SK-N-SH treated with all-trans-retinoic acid at 6 μM for 48 hours (cell line): ENCODE measurements at regions not wholly inside any gene's neighbourhood (a gene's known extent, or its start where the extent isn't known, plus 50 kb on each side); places are given as distances from the start of the nearest gene placed in this dataset.
A peak's percentile ranks its signal among the peaks of the same experiment; 100 is the strongest.
"Not testable (repeated sequence)": the region's sequence is repeated elsewhere in the genome, so short reads cannot be mapped to it uniquely, and the experiment has no call there.

Experiments
- ATAC-seq: fragments of 200-7000 bp; cut with Tn5 transposase; 3 replicates; pipeline ENCODE4 v1.9.1; 2020; ENCODE audit warnings: mild to moderate bottlenecking, moderate library complexity
- ARNTL ChIP-seq: fragments of 450-650 bp; formaldehyde crosslinking; IDR thresholded peaks from 2 replicates; pipeline ENCODE4 v1.5.0; 2020; ENCODE audit warnings: low read depth, mild to moderate bottlenecking, moderate library complexity, borderline replicate concordance
- BACH2 ChIP-seq: fragments of 250-450 bp; sonication (Bioruptor Pico); IDR thresholded peaks from 2 replicates; pipeline ENCODE4 v1.9.0; 2021; ENCODE audit warnings: mild to moderate bottlenecking, borderline replicate concordance
- CSDC2 ChIP-seq: fragments of 250-450 bp; sonication (Bioruptor Pico); IDR thresholded peaks from 2 replicates; pipeline ENCODE4 v1.5.0; 2020; ENCODE audit warnings: mild to moderate bottlenecking, moderate library complexity
- CSRNP3 ChIP-seq: fragments of 250-450 bp; sonication (Bioruptor Pico); IDR thresholded peaks from 2 replicates; pipeline ENCODE4 v1.5.1; 2021; ENCODE audit warnings: mild to moderate bottlenecking, moderate library complexity
- ESRRG ChIP-seq: fragments of 250-450 bp; sonication (Bioruptor Pico); IDR thresholded peaks from 2 replicates; pipeline ENCODE4 v1.6.1; 2021; ENCODE audit warnings: mild to moderate bottlenecking
- GLIS3 ChIP-seq: fragments of 250-450 bp; sonication (Bioruptor Pico); IDR thresholded peaks from 2 replicates; pipeline ENCODE4 v1.5.0; 2020; ENCODE audit warnings: mild to moderate bottlenecking, moderate library complexity
- ISL1 ChIP-seq: fragments of 250-450 bp; sonication (Bioruptor Pico); IDR thresholded peaks from 2 replicates; pipeline ENCODE4 v2.1.2; 2022; ENCODE audit warnings: mild to moderate bottlenecking, moderate library complexity
- OSR1 ChIP-seq: fragments of 250-450 bp; sonication (Bioruptor Pico); IDR thresholded peaks from 2 replicates; pipeline ENCODE4 v1.8.0; 2022; ENCODE audit warnings: moderate library complexity, mild to moderate bottlenecking, inconsistent platforms
- PATZ1 ChIP-seq: fragments of 250-450 bp; sonication (Bioruptor Pico); IDR thresholded peaks from 2 replicates; pipeline ENCODE4 v1.8.0; 2020; ENCODE audit warnings: mild to moderate bottlenecking, moderate library complexity, borderline replicate concordance
- POU6F1 ChIP-seq: fragments of 250-450 bp; sonication (Bioruptor Pico); IDR thresholded peaks from 2 replicates; pipeline ENCODE4 v1.8.0; 2021; ENCODE audit warnings: low read depth, mild to moderate bottlenecking, moderate library complexity, borderline replicate concordance
- PPARA ChIP-seq: fragments of 250-450 bp; sonication (Bioruptor Pico); IDR thresholded peaks from 2 replicates; pipeline ENCODE4 v1.5.0; 2020; ENCODE audit warnings: mild to moderate bottlenecking, borderline replicate concordance
- RARB ChIP-seq: fragments of 250-450 bp; sonication (Bioruptor Pico); IDR thresholded peaks from 2 replicates; pipeline ENCODE4 v1.8.0; 2021; ENCODE audit warnings: mild to moderate bottlenecking, moderate library complexity
- SNAI2 ChIP-seq: fragments of 250-450 bp; sonication (Bioruptor Pico); IDR thresholded peaks from 2 replicates; pipeline ENCODE4 v1.5.0; 2020; ENCODE audit warnings: mild to moderate bottlenecking, moderate library complexity
- TCF4 ChIP-seq: fragments of 250-450 bp; sonication (Bioruptor Pico); IDR thresholded peaks from 2 replicates; pipeline ENCODE4 v1.8.0; 2021; ENCODE audit warnings: mild to moderate bottlenecking, moderate library complexity, borderline replicate concordance
- TOX ChIP-seq: fragments of 250-450 bp; sonication (Bioruptor Pico); IDR thresholded peaks from 2 replicates; pipeline ENCODE4 v1.8.0; 2021; ENCODE audit warnings: mild to moderate bottlenecking, moderate library complexity, borderline replicate concordance
- TSHZ2 ChIP-seq: fragments of 250-450 bp; sonication (Bioruptor Pico); IDR thresholded peaks from 2 replicates; pipeline ENCODE4 v1.5.0; 2020; ENCODE audit warnings: mild to moderate bottlenecking, moderate library complexity
- ZC3H10 ChIP-seq: fragments of 250-450 bp; sonication (Bioruptor Pico); IDR thresholded peaks from 2 replicates; pipeline ENCODE4 v1.5.1; 2021; ENCODE audit warnings: mild to moderate bottlenecking, moderate library complexity
- ZFP3 ChIP-seq: fragments of 250-450 bp; sonication (Bioruptor Pico); IDR thresholded peaks from 2 replicates; pipeline ENCODE4 v1.5.0; 2020; ENCODE audit warnings: mild to moderate bottlenecking, moderate library complexity
- ZFP30 ChIP-seq: fragments of 450-650 bp; formaldehyde crosslinking; IDR thresholded peaks from 2 replicates; pipeline ENCODE4 v1.5.0; 2022; ENCODE audit warnings: mild to moderate bottlenecking, moderate library complexity
- ZNF70 ChIP-seq: fragments of 450-650 bp; formaldehyde crosslinking; IDR thresholded peaks from 2 replicates; pipeline ENCODE4 v1.5.0; 2020; ENCODE audit warnings: mild to moderate bottlenecking, moderate library complexity
- ZNF8 ChIP-seq: fragments of 450-650 bp; formaldehyde crosslinking; IDR thresholded peaks from 2 replicates; pipeline ENCODE4 v1.5.0; 2020; ENCODE audit warnings: mild to moderate bottlenecking, moderate library complexity

- ATAC-seq = no peak
- TF ChIP-seq TCF4 (no peak), BACH2 (CRISPR knock-in tag) (no peak), ZNF8 (no peak), TSHZ2 (no peak), POU6F1 (CRISPR knock-in tag) (no peak), GLIS3 (CRISPR knock-in tag) (no peak)
These were observed 104.8 kb upstream of the EYA4 start for GRCh38 chr6:133136177-133136880.

- ATAC-seq = not testable (repeated sequence)
These were observed 93.5 kb upstream of the EYA4 start for GRCh38 chr6:133147470-133148184.

- no peak for TF ChIP-seq ZC3H10 (CRISPR knock-in tag)
- TF ChIP-seq ZFP30 (CRISPR knock-in tag) = no peak
- TF ChIP-seq SNAI2 (CRISPR knock-in tag) = no peak
- no peak for TF ChIP-seq PPARA
- no peak for TF ChIP-seq CSRNP3 (CRISPR knock-in tag)
- no peak for TF ChIP-seq GLIS3 (CRISPR knock-in tag)
- TF ChIP-seq OSR1 = no peak
- TF ChIP-seq TCF4 = no peak
- no peak for TF ChIP-seq TOX (CRISPR knock-in tag)
- TF ChIP-seq ARNTL = no peak
- no peak for TF ChIP-seq ZNF70
- TF ChIP-seq RARB = no peak
- no peak for TF ChIP-seq ISL1 (CRISPR knock-in tag)
- no peak for ATAC-seq
These were observed 84.5 kb upstream of the EYA4 start for GRCh38 chr6:133156689-133157088.

GRCh38 chr6:133157995-133158394 lies 83.2 kb upstream of the EYA4 start:
- no peak for ATAC-seq
- TF ChIP-seq ESRRG (CRISPR knock-in tag) (no peak), ISL1 (CRISPR knock-in tag) (no peak)

- ATAC-seq = peak; percentile 51
- no peak for TF ChIP-seq PATZ1 (CRISPR knock-in tag)
- no peak for TF ChIP-seq ZNF8
- no peak for TF ChIP-seq ZC3H10 (CRISPR knock-in tag)
- TF ChIP-seq TCF4 = no peak
- TF ChIP-seq BACH2 (CRISPR knock-in tag) = no peak
- TF ChIP-seq ZFP3 (CRISPR knock-in tag) = no peak
- TF ChIP-seq RARB = no peak
- no peak for TF ChIP-seq PPARA
- TF ChIP-seq GLIS3 (CRISPR knock-in tag) = no peak
- no peak for TF ChIP-seq OSR1
- TF ChIP-seq SNAI2 (CRISPR knock-in tag) = no peak
- TF ChIP-seq ZNF70 = no peak
- no peak for TF ChIP-seq ISL1 (CRISPR knock-in tag)
- no peak for TF ChIP-seq CSDC2 (CRISPR knock-in tag)
- no peak for TF ChIP-seq TOX (CRISPR knock-in tag)
- TF ChIP-seq, all 23 proteins: peak for 0
These were observed 81.8 kb upstream of the EYA4 start for GRCh38 chr6:133159255-133159795.
